HG03520 (cell line): ENCODE measurements at regions not wholly inside any gene's neighbourhood (a gene's known extent, or its start where the extent isn't known, plus 50 kb on each side); places are given as distances from the start of the nearest gene placed in this dataset.
"Not testable (repeated sequence)": the region's sequence is repeated elsewhere in the genome, so short reads cannot be mapped to it uniquely, and the experiment has no call there.

ENCODE experiments used
- ATAC-seq: cut with Tn5 transposase; IDR thresholded peaks from one replicate; pipeline ENCODE4 v1.9.1; 2021; ENCODE audit warnings: mild to moderate bottlenecking, moderate library complexity; ENCODE audit not compliant: unreplicated experiment

GRCh38 chr10:120749072-120749471, 102.1 kb upstream of the WDR11 start:
- ATAC-seq: no peak

GRCh38 chr10:120749856-120750566, 101.2 kb upstream of the WDR11 start:
- ATAC-seq: no peak

DNA sequence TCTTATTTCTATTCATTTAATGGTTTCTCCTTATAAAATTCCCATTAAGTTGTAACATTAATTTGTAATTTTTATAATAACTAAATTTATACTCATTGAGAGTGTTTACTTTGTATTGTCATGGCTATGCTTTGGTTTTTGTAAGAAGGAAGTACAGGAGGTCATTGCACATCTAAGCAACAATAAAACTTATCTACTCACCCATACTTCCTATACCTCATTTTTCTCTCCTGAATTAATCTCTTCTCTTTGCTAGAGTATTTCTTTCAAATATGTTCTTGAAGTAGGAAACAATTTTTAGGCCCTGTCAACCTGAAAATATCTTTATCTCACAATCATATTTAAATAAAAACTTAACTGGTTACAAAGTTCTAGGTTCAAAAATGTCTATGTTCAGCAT, 95.4 kb upstream of the WDR11 start:
- ATAC-seq: no peak

- ATAC-seq: no peak
Observed at GRCh38 chr10:120760253-120760652, 90.9 kb upstream of the WDR11 start.

DNA sequence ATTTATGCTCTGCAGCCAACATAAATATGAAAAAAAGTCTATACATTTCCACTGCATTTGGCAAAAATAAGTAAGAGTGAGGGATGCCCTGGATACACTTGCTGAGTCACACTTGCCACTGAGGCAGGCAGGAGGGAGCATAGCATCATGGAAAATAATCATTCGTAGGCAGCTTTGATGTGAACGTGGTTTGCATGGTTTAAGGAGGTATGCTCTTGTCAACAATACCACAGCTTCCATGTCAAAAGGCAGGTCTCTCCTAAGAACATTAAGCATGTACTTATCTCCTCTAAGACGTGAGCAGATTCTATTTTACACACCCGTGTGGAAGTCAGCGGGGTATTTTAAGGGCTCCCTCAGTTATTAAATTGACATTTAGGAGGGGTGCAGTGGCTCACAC, 89.2 kb upstream of the WDR11 start:
- no peak for ATAC-seq

GRCh38 chr10:120765226-120765803, 85.8 kb upstream of the WDR11 start:
- no peak for ATAC-seq

DNA sequence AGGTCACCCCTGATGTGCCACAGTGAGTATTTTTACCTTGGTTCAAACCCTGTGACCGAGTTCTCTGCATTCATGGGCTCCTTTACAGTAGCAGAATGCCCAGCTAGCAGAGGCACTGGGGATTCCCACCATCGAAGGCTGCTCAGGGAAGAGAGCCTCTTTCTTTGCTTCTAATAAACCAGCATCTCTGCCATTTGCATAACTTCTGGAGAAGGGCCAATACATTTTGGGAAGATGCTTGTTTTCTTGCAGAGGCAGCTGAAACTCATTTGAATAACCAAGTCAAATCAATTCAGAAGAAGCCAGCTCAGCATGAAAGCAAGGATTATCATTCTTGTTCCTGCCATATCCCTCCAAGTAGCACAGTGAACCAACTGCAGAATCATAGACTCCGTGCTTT, 82.9 kb upstream of the WDR11 start:
- ATAC-seq: no peak

DNA sequence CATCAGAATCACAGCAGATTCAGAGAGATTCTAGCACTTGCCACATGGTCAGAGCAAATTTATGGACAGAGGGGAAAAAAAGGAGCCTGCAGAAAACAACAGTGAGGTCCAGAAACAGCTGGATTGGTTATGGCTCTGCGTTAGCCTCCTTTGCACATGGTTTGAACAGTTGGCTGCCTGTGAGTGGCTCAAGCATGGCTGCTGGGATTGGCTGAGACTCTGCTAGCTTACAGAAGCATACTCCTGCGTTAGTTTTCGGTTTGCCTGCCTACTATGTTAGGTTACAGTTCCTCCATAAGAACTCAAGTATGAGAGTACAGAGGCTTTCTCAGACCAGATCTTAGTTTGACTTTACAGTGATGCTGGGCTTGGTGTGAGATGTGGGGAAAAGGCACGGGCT, 80.7 kb upstream of the WDR11 start:
- ATAC-seq: no peak

GRCh38 chr10:120776442-120776841, 74.7 kb upstream of the WDR11 start:
- ATAC-seq: no peak

DNA sequence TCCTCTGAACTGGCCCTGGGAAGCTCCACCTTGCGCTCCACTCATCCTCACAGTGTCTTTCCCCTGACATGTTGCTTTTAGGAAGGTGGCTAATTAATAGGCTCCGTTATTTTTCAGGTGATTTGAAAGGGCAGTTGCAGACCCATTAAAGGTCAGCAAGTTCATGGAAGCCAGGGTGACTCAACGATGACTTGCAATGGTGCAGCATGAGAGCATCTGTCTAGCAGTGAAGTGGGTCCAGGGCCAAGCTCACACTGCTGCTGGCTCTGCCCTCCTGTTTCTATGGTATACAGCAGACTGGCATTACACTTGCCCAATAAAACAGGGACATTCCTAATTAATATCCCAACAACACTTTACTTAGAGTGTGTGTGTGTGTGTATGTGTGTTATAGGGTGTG, 68.8 kb upstream of the WDR11 start:
- ATAC-seq: no peak

DNA sequence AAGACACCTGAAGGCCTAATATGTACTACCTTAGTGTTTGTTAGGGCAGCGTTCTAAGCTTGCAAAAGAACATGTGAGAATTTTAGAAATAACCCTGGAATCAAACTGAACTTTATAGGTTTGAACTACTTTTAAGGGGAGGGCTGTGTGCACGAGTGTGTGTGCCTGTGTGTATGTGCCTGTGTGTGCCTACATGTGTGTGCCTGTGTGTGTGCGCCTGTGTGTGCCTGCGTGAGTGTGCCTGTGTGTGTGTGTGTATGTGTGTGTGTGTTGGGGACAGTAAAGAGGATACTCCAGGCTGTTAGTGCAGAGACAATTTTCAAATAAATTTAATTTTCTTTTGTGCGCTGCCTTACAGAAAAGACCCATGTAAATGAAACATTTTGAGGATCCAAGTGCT, 68.1 kb upstream of the WDR11 start:
- ATAC-seq: no peak

DNA sequence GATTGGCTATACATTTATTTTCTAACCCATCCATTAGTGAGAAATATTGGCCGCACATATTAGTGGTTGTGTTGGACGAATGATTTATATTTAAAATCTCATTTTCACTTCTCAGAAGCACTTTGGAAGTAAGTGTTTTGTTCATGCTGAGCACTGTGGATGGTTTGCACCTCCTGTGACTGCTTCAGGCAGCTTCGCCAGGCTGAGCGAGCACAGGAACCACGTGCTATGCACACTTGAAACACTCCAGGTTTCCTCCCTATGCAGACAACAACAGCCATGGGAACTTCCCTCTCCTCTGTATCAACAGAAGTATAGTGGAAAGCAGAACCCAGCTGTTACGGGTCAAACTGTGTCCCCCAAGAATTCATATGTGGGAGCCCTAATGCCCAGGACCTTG, 67.3 kb upstream of the WDR11 start:
- ATAC-seq: no peak

DNA sequence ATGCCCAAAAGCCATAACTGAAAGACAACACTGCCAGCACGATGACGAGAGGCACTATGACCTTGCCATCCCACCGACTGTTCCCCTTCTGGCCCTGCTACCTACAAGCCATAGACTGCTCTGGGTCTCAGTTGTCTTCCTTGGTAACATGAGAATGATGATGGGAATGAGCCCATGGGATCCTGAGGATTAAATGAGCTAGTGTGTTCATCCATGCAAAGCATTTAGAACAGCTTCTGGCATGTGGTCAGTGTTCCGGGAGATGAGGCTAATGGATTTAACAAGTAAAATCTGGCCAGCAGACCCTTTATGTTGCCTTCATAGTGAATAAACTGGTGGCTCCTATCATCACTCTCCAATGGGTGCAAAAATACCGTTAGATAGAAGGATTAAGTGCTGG, 62.4 kb upstream of the WDR11 start:
- ATAC-seq: no peak

DNA sequence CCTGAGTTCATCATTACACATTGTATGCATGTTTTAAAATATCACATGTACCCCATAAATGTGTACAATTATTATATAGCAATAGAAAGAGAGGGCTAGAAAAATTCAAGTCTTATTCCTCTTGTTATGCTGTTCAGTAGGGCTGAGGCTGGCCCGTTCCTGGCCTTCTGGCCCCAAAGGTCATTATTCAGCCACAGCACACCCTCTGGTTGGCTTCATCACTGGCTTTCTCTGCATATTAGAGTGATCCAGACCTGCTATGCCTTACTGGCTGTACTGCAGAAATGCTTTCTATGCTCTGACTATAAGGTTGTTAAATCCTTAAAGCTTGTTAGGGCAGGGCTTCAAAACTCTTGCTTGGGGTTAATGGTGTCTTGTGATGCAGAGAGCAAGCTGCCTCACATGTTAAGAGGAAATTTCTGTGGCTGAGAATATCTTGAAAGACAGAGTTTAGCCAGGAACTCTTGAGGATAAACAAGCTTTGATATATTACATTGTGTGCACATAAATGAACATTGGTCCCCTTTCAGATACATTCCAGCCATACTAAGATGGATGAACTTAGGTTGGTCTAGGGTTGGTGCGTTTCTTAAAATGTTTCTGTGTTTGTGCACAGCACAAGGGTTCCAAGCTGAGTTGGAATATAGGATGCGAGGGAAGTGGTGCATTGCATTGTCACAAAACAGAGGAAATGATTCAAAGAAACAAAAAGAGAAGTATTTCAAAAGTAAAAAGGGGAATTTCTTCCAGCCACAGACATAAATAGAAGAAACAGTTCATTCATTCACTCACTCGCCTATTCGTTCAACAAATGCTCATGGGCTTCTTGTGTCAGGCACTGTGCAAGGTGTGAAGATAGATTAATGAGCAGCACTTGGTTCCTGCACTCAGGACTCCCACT, 61.6 kb upstream of the WDR11 start:
- no peak for ATAC-seq

DNA sequence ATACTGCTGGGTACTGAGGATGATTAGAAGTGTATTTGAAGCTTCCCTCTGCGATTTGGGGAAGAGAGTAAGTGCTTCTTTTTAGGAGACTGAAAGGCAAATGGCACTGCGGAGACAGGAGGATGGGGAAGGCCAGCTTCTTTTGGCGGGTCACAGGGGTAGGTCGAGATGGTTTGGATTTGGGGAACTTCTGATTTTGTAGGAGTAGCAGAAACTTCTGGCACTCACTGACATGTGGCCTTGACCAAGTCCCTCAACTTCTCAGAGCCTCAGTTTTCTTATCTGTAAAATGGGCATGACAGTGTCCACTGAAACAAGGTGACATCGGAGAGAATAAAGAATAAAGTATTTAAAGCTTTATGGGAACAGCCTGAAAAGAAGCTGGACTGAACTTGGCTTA, 59.8 kb upstream of the WDR11 start:
- no peak for ATAC-seq

DNA sequence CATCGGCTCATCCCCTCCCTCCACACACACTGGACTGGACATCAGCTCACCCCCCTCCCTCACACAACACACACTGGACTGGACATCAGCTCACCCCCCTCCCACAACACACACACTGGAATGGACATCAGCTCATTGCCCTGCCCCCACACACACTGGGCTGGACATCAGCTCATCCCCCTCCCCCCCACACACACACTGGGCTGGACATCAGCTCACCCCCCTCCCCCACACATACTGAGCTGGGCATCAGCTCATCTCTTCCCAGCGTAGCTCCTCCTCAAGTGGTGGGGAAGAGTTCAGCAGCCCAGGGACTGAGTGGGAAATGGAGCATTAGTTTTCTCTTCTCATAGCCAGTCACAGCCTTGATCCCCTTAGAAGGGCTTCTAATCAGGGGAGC, 58.1 kb upstream of the WDR11 start:
- no peak for ATAC-seq

GRCh38 chr10:120794390-120794789, 56.8 kb upstream of the WDR11 start:
- ATAC-seq: no peak

- ATAC-seq: not testable (repeated sequence)
Observed at GRCh38 chr10:120798276-120798675, 52.9 kb upstream of the WDR11 start.

- ATAC-seq: no peak
Observed at GRCh38 chr10:120799849-120800248, 51.3 kb upstream of the WDR11 start.

DNA sequence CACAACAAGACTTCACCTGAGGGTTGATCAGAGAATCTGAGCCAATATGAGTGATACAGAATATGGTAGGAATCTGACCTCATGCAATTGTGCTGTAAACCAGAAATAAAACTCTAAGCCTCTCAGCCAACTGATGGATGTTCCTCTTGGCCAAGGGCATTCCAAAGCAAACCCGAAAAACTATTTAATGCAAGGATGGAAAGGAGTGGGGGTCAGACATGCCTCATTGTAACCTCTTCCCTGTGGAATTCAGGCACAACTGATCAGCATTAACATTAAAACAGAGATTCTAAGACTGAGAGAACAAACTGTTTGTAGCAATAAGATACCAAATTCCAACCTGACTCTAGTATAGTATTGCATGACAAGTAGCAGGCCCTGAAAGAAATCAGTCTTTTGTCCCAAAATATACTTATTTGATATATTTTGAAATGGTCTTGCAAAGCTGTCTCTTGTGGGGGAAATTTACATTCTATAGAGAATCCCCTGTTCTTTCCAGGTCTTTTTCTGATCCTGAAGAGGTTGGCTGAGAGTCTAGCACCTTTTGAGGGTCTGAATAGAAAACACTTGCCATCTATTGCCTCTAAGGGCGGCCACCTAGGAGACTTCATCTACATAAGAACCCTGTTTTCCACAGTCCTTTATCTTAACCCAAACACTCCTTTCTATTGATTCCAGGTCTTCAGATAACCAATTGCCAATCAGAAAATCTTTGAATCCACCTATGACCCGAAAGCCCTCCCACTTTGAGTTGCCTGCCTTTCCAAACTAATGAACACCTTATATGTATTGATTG, 50.4 kb upstream of the WDR11 start:
- no peak for ATAC-seq
